ENCODE measurements at regions not wholly inside any gene's neighbourhood (a gene's known extent, or its start where the extent isn't known, plus 50 kb on each side); places are given as distances from the start of the nearest gene placed in this dataset.
A peak's percentile ranks its signal among the peaks of the same experiment; 100 is the strongest.

DNA sequence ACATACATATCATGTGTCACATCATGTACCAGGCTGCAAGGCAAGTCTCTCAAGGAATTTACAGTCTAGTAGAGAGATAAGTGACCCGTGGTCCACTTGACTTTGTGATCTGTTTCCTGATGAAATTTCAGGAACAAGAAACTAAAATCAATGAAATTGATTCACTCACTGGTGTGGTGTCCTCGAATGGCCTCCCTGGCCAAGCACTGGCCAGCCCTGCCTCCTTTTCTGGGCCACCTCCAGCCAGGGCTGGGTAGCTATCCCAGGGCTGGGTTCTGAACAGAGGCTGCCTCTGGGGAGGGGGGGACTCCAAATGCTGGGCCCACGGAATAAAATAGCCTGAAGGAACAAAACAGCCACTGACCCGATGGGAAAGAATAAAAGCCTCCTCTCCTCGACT, 182.2 kb downstream of the HERPUD2 start:
- no peak overlapping the region for H3K4me3 ChIP-seq (ENCODE audit: low read depth, low read length)
- DNase-seq (ENCODE audit: low read depth): no peak
- no peak for TF ChIP-seq MYC (IDR thresholded peaks at IDR 0.05; ENCODE audit: low read depth, low read length)
- TF ChIP-seq, protein P1, sequence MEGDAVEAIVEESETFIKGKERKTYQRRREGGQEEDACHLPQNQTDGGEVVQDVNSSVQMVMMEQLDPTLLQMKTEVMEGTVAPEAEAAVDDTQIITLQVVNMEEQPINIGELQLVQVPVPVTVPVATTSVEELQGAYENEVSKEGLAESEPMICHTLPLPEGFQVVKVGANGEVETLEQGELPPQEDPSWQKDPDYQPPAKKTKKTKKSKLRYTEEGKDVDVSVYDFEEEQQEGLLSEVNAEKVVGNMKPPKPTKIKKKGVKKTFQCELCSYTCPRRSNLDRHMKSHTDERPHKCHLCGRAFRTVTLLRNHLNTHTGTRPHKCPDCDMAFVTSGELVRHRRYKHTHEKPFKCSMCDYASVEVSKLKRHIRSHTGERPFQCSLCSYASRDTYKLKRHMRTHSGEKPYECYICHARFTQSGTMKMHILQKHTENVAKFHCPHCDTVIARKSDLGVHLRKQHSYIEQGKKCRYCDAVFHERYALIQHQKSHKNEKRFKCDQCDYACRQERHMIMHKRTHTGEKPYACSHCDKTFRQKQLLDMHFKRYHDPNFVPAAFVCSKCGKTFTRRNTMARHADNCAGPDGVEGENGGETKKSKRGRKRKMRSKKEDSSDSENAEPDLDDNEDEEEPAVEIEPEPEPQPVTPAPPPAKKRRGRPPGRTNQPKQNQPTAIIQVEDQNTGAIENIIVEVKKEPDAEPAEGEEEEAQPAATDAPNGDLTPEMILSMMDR (IDR thresholded peaks at IDR 0.05; ENCODE audit: low read depth, low read length): no peak

DNA sequence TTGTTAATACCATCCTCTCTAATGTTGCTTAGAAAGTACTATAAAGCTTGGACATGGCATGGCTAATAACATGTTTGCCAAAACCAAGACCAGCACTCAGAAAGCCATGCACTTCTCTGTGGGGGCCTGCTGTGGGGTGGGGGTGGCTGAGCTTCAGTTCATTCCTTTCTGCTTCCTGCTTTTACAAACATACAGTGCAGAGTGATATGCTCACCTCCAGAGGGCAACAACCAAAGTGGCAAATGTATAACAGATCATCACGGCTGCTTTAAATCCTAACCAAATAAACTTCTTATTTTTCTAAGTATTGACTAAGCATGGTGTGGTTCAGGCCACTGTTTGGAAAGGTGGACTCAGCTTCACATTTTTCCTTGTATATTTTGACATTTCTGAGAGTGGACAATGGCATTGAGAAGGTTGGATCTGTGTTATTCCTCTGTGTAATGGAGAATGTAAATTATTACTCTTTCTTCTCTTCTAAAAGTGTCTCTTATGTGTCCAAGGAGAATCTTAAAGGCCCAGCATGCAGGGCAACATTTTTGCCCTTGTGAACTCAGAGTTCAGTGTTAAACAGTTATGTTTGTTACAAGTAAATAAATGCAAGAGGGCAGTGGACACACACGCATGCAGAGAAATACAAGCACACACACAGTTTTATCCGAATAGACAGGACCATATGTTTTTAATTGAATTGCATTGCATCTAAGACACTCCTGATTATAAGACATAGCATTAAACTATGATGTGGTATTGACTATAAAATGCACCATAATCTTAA, 186.1 kb downstream of the HERPUD2 start:
- peak; percentile 34 for DNase-seq (ENCODE audit: low read depth)
- TF ChIP-seq, protein P1 (IDR thresholded peaks at IDR 0.05; ENCODE audit: low read depth, low read length): peak; percentile 50
- no peak for TF ChIP-seq POLR2A (IDR thresholded peaks at IDR 0.05; ENCODE audit: extremely low read depth, insufficient read length)

DNA sequence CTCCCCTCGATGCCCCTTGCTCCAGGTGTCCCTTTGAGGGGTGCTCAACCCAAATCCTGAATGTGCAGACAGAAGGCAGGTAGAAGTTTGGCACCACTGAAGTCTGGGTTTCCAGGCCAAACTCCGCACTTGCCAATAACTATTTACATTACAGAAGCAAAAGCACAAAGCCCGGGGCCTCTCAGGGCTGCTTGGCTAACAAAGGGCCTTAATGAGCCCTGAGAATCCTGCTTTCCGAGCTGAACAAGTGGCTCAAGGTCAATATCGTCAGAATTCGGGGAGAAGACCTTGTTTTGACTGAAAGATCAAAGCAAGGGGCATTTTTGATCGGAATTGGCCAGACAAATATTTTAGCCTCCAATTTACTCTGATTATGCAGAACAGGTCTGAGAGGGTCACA, 189.9 kb downstream of the HERPUD2 start:
- TF ChIP-seq, protein P2, sequence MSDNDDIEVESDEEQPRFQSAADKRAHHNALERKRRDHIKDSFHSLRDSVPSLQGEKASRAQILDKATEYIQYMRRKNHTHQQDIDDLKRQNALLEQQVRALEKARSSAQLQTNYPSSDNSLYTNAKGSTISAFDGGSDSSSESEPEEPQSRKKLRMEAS (IDR thresholded peaks at IDR 0.05; ENCODE audit: low read depth, low read length): no peak
- no peak for TF ChIP-seq POLR2A (IDR thresholded peaks at IDR 0.05; ENCODE audit: extremely low read depth, insufficient read length)
- TF ChIP-seq MYC (IDR thresholded peaks at IDR 0.05; ENCODE audit: low read depth, low read length): no peak
- TF ChIP-seq, protein P1 (IDR thresholded peaks at IDR 0.05; ENCODE audit: low read depth, low read length): no peak
- no peak for DNase-seq (ENCODE audit: low read depth)
- no peak overlapping the region for H3K4me3 ChIP-seq (ENCODE audit: low read depth, low read length)

More for the DNA sequence above, 186.1 kb downstream of the HERPUD2 start:
- H3K4me3 ChIP-seq (ENCODE audit: low read depth, low read length): no peak overlapping the region

DNA sequence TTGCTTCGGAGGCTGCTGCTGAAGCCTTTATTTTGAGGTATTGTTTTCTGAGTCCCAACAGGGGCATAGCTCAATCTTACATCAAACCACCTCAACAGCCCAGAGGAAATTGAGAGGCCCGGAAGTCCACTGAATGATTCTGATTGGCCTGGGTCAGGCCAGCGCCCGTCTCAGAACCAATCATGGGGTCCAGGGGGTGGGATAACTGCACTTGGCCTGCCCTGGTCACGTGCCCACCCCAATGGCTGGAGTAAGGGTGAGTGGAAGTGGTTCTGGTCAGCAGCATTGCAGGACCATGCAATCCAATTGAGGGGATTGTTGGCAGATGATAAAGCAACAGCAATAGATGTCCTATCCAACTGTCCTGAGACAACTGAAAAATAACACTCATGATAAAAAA, 190.6 kb downstream of the HERPUD2 start:
- DNase-seq (ENCODE audit: low read depth): no peak
- TF ChIP-seq MYC (IDR thresholded peaks at IDR 0.05; ENCODE audit: low read depth, low read length) (no peak), POLR2A (IDR thresholded peaks at IDR 0.05; ENCODE audit: extremely low read depth, insufficient read length) (no peak)
- TF ChIP-seq, protein P2 (IDR thresholded peaks at IDR 0.05; ENCODE audit: low read depth, low read length): no peak
- H3K4me3 ChIP-seq (ENCODE audit: low read depth, low read length): no peak overlapping the region

DNA sequence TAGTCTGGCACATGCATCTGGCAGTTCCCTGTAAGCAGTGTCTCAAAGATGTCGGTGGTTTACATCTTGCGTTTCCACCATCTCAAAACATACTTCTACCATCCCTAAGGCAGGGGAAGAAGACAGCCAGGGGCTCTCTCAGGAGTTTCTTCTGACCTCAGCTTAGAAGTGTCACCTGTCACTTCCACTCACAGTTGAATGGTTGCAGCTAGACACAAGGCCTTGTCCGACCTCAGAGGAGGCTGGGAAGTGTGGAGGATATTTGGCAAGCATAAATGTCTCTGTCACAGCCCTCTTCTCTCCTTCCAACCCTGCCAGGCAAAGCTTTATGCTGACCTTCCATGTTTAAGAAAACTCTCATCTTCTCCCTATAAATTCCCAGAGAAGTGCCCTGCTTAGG, 193.3 kb downstream of the HERPUD2 start:
- H3K4me3 ChIP-seq (ENCODE audit: low read depth, low read length): no peak overlapping the region
- TF ChIP-seq POLR2A (IDR thresholded peaks at IDR 0.05; ENCODE audit: extremely low read depth, insufficient read length) (no peak), MYC (IDR thresholded peaks at IDR 0.05; ENCODE audit: low read depth, low read length) (no peak)
- TF ChIP-seq, protein P2 (IDR thresholded peaks at IDR 0.05; ENCODE audit: low read depth, low read length): no peak
- TF ChIP-seq, protein P1 (IDR thresholded peaks at IDR 0.05; ENCODE audit: low read depth, low read length): no peak
- DNase-seq (ENCODE audit: low read depth): no peak

DNA sequence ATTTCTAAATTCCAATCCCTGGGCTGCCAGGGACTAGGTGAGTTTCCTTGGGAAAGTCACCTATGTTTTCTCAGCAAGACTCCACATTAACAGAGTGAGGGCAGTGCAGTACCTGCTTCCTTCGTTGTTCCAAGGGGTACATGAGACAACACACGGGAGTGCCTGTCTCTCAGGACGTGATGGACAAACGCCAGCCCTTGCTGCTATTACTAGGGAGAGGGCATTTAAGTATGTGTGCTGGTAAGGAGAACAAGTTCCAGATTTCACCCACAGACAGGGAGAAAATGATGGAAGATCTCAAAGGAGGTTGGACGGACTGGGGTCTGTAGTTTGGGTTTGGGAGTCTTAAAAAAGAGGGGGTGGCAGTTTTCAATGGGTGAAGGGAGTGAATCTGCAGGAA, 195.7 kb downstream of the HERPUD2 start:
- H3K4me3 ChIP-seq (ENCODE audit: low read depth, low read length): no peak overlapping the region
- DNase-seq (ENCODE audit: low read depth): no peak
- TF ChIP-seq POLR2A (IDR thresholded peaks at IDR 0.05; ENCODE audit: extremely low read depth, insufficient read length) (no peak), MYC (IDR thresholded peaks at IDR 0.05; ENCODE audit: low read depth, low read length) (no peak)
- TF ChIP-seq, protein P1 (IDR thresholded peaks at IDR 0.05; ENCODE audit: low read depth, low read length): no peak
- TF ChIP-seq, protein P2 (IDR thresholded peaks at IDR 0.05; ENCODE audit: low read depth, low read length): no peak

All from NB4 (cell line).